Psoas muscle (tissue), 7 donors: ENCODE measurements at regions not wholly inside any gene's neighbourhood (a gene's known extent, or its start where the extent isn't known, plus 50 kb on each side); places are given as distances from the start of the nearest gene placed in this dataset.
"Not testable (repeated sequence)": the region's sequence is repeated elsewhere in the genome, so short reads cannot be mapped to it uniquely, and the experiment has no call there.

Experiments
- ATAC-seq, 4 donors: fragments of 200-7000 bp; cut with Tn5 transposase; one replicate each; pipeline ENCODE4 v1.9.1; 2020; ENCODE audit warnings: moderate library complexity in 3 of 4, mild to moderate bottlenecking in 2 of 4
- DNase-seq, 2 donors: peaks; one replicate each; pipeline ENCODE4 v3.0.0-alpha.2; 2020
- H3K27ac ChIP-seq: fragments of 200-600 bp; one replicate; pipeline ENCODE4 v1.8.0; 2022
- H3K27me3 ChIP-seq, 3 donors: fragments of 200-600 bp in 1 of 3; one replicate each; pipeline versions ENCODE4 v1.6.1 to v1.8.0; 2013 to 2022; ENCODE audit warnings: low read length in 2 of 3, mild to moderate bottlenecking in 2 of 3, moderate library complexity in 1 of 3; ENCODE audit not compliant: insufficient read depth in 3 of 3
- H3K36me3 ChIP-seq, 2 donors: fragments of 200-600 bp in 1 of 2; one replicate each; pipeline versions ENCODE4 v1.6.1 to v1.8.0; 2013 to 2022; ENCODE audit warnings: low read depth in 1 of 2, mild to moderate bottlenecking in 1 of 2, moderate library complexity in 1 of 2; ENCODE audit not compliant: insufficient read depth in 1 of 2
- H3K4me1 ChIP-seq: fragments of 200-600 bp; one replicate; pipeline ENCODE4 v1.8.0; 2022
- H3K4me3 ChIP-seq: fragments of 200-600 bp; one replicate; pipeline ENCODE4 v1.8.0; 2022; ENCODE audit warnings: mild to moderate bottlenecking
- H3K9me3 ChIP-seq: fragments of 200-600 bp; one replicate; pipeline ENCODE4 v1.8.0; 2022
- CTCF ChIP-seq: fragments of 200-600 bp; IDR thresholded peaks from one replicate; pipeline ENCODE4 v1.8.0; 2022; ENCODE audit warnings: antibody characterized with exemption
- WGBS, 3 donors: extraction: QIAGEN DNeasy Blood & Tissue Kit; methylation state at CpG; one replicate each; pipeline versions ENCODE4 v1.1.6 to v1.1.7; 2013; 5-methylcytosine and 5-hydroxymethylcytosine counted together
- intact Hi-C, 2 donors: fragments of 100-400 bp; cut with DNase I; formaldehyde crosslinking; loops; one replicate each; pipeline versions ENCODE4 v1.11.0 to v1.14.2; 2022
- donor health status: healthy with polysubstance abuse.
- donor health status: DM: no; HTN: no; CAD: no; lungs with moderate emphysema.
- donor health status: Bipolar disorder and iron deficiency.
- donor health status: healthy.
- donor health status: DM: yes; HTN: yes; CAD: no.
- donor health status: DM: no; HTN: no; CAD: no.
- donor health status: DM: yes; HTN: yes; CAD: no.

- Histone ChIP-seq H3K27me3 (no peaks in the 10 kb centered on the region), H3K9me3 (peaks cover 5% of the 10 kb centered on the region), H3K4me3 (no peak overlapping the region), H3K27ac (no peak overlapping the region), H3K36me3 (no peaks in the 10 kb centered on the region), H3K4me1 (no peaks in the 10 kb centered on the region)
- TF ChIP-seq CTCF = no peak
- DNase-seq = no peak
- ATAC-seq = no peak
- intact Hi-C loops = no loop called here
Observed at GRCh38 chr2:31784868-31785267, 204.1 kb upstream of the SRD5A2 start.

DNA sequence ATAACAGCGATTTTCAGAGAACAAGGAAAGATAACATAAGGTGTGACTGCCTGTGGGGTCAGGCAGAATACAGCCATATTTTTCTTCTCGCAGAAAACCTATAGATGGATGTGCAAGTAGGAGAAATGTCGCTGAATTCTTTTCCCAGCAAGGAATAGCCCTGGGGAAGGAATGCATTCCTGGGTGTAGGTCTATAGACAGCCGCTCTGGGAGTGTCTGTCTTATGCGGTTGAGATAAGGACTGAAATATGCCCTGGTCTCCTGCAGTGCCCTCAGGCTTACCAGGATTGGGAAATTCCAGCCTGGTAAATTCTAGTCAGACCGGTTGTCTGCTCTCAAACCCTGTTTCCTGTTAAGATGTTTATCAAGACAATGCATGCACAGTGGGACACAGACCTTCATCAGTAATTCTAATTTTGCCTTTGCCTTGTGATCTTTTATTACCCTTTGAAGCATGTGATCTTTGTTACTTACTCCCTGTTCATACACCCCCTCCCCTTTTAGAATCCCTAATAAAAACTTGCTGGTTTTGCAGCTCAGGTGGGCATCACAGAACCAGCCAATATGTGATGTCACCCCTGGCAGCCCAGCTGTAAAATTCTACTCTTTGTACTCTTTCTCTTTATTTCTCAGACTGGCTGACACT lies 202.8 kb upstream of the SRD5A2 start:
- DNase-seq, H3K27me3 ChIP-seq, H3K9me3 ChIP-seq, H3K27ac ChIP-seq, H3K4me3 ChIP-seq, intact Hi-C loops, H3K36me3 ChIP-seq, ATAC-seq, H3K4me1 ChIP-seq: not testable (repeated sequence)
- 79 to 81% (median 81%) methylated on average over 6 of the region's 6 CpGs for WGBS, 3 donors

- TF ChIP-seq CTCF = no peak
- Histone ChIP-seq H3K9me3 (no peaks in the 10 kb centered on the region), H3K4me1 (no peaks in the 10 kb centered on the region), H3K36me3 (no peaks in the 10 kb centered on the region), H3K4me3 (no peak overlapping the region), H3K27me3 (no peaks in the 10 kb centered on the region), H3K27ac (no peak overlapping the region)
- WGBS, 3 donors = 78 to 93% (median 84%) methylated on average over 10 of the region's 10 CpGs
- ATAC-seq = no peak
- intact Hi-C loops = no loop called here
- DNase-seq = no peak
Observed at GRCh38 chr2:31778153-31778552, 197.4 kb upstream of the SRD5A2 start.

DNA sequence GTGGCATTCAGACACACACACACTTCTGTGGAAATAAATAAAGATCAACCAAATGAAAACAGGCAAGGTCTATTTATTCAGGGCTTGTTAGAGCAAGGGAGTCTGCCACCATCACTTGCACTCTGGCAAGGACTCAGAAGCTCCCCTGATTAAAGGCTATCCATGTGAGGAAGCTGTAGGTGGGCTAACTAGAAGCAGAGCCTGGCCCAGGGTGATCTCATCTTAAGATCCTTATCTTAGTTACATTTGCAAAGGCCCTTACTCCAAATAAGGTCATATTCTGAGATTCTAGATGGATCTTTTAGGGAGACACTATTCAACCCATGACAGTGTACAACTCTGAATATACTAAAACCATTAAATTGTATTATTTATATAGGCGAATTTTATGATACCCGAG lies 190.0 kb upstream of the SRD5A2 start:
- DNase-seq (no peak), ATAC-seq (no peak)
- H3K4me3 ChIP-seq = no peak overlapping the region
- WGBS, 3 donors = 80 to 92% (median 88%) methylated on average over 2 of the region's 2 CpGs
- H3K36me3 ChIP-seq = no peaks in the 10 kb centered on the region
- H3K4me1 ChIP-seq = no peaks in the 10 kb centered on the region
- no peaks in the 10 kb centered on the region for H3K9me3 ChIP-seq
- H3K27ac ChIP-seq = no peak overlapping the region
- intact Hi-C loops = no loop called here
- no peaks in the 10 kb centered on the region for H3K27me3 ChIP-seq
- TF ChIP-seq CTCF = no peak

GRCh38 chr2:31765078-31765945 lies 184.6 kb upstream of the SRD5A2 start:
- no peak for TF ChIP-seq CTCF
- intact Hi-C loops = loop anchor here in 1 of 2 donors (10.0 kb wide), 1 partner anchor 49 kb away; no protein-coding TSS in a partner anchor
- Histone ChIP-seq H3K27me3 (no peaks in the 10 kb centered on the region), H3K27ac (peak overlapping the region; percentile 41), H3K4me3 (no peak overlapping the region), H3K4me1 (peaks cover 8% of the 10 kb centered on the region), H3K36me3 (no peaks in the 10 kb centered on the region), H3K9me3 (peaks cover 3% of the 10 kb centered on the region)
- no peak for DNase-seq
- ATAC-seq = no peak
- 56 to 60% (median 60%) methylated on average over 2 of the region's 2 CpGs for WGBS, 3 donors
